ENCODE measurements at regions not wholly inside any gene's neighbourhood (a gene's known extent, or its start where the extent isn't known, plus 50 kb on each side); places are given as distances from the start of the nearest gene placed in this dataset.
"Not testable (repeated sequence)": the region's sequence is repeated elsewhere in the genome, so short reads cannot be mapped to it uniquely, and the experiment has no call there.

- in situ Hi-C loops (cut with MboI; ENCODE audit: low sequenced_read_pairs), result no loop called here
Observed at GRCh38 chr5:57663466-57663865, 180.9 kb upstream of the ACTBL2 start.

DNA sequence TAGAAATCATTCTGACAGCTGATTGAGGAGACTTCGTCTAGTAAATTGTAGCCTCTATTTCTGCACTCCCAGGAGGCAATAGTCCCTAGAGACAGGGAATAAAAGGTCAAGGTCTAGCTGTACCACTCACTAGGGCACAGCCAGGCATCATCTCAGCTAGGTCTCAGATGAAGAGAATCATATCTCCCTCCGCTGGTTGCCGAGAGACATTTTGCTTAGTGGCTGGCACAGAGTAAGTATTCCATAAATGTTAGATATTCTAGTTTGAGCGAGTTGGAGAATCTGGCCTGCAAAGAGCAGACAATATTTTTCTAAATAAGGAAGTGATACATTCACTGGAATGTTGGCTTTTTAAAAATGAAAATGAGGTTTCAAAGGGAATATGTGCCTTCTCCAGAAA lies 180.4 kb upstream of the ACTBL2 start:
- in situ Hi-C loops (cut with MboI; ENCODE audit: low sequenced_read_pairs), result no loop called here

DNA sequence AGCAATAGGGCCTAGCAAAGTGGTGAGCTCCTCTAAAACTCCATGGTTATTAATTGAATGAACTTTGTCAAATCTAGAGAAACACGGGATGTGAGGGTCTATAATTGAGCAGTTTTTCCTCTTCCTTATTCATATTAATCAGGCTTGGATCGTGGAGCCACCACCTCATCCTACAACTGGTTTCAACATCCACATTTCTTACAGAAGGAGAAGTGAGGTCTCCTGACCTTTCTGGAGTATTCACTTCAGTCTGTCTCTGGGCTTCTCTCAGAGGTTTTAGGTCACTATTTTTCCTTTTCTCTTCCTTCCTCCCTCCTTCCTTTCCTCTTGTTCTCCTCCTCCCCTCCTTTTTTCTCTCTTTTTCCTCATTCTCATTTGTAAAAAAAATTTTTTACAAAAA lies 177.3 kb upstream of the ACTBL2 start:
- in situ Hi-C loops (cut with MboI; ENCODE audit: low sequenced_read_pairs), result no loop called here

GRCh38 chr5:57658018-57658417 lies 175.4 kb upstream of the ACTBL2 start:
- in situ Hi-C loops (cut with MboI; ENCODE audit: low sequenced_read_pairs), result no loop called here

- in situ Hi-C loops (cut with MboI; ENCODE audit: low sequenced_read_pairs), result no loop called here
Observed at GRCh38 chr5:57655228-57655627, 172.6 kb upstream of the ACTBL2 start.

DNA sequence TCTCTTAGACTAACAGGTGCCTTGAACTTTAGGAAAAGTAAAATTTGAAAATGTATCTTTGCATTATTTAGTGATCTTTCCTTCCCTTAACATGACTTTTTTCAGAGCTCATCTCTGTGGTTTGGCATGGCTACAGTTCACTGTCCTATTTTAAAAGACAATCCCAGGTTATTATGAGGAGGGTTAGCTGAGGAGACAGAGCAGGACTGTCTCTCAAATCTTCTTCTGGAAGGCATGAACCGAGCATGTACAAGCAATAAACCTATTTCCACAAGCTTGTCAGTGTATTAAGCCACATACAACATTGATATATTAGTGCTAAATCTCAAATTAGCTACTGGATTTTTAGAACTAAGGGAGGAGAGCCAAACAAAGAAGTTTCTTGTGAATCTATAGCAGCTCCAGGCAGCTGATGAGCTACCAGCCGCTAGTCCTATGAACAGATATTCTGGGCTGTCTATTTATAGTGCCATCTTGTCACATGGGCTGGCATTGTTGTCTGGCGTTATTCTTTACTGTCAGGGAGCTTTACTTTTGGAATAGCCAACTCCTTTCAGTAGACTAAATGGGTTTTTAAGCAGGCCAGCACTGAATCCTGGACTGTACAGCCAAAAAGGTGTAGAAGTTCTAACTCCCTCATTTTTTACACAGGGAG lies 171.2 kb upstream of the ACTBL2 start:
- in situ Hi-C loops (cut with MboI; ENCODE audit: low sequenced_read_pairs), result no loop called here

GRCh38 chr5:57651127-57651526 lies 168.5 kb upstream of the ACTBL2 start:
- in situ Hi-C loops (cut with MboI; ENCODE audit: low sequenced_read_pairs), result no loop called here

DNA sequence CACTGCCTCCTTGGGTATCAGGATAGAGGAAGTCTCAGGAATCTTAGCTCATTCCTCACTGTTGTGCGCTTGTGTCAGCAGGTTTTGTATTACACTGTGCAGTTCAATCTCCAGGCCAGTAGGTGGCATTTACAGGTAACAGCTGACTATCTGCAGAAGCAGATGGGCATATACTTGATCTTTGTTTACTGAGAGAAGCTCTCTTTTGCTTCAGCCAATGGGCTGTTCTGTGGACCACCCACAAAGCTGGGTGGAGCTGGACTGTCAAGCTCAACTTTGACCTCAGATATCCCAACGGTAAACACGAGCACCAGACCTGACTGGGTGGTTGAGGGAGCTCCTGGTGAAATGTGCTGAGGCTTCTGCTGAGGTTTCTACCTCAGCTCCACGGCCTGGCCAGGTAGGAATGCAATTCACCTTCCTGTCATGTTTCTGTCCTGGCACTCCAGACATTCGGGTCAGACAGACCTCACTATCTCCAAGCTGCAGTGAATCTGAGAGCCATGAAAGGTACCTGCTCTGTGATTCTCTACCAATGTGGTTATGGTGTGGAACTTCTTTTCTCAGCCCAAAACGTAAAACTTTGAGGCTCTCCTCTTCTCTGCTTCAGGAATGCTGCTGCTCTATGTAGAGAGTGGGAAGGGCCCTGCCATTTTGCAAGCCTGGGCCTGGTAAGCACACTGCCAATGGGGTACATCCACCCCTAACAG lies 167.9 kb upstream of the ACTBL2 start:
- in situ Hi-C loops (cut with MboI; ENCODE audit: low sequenced_read_pairs), result no loop called here

DNA sequence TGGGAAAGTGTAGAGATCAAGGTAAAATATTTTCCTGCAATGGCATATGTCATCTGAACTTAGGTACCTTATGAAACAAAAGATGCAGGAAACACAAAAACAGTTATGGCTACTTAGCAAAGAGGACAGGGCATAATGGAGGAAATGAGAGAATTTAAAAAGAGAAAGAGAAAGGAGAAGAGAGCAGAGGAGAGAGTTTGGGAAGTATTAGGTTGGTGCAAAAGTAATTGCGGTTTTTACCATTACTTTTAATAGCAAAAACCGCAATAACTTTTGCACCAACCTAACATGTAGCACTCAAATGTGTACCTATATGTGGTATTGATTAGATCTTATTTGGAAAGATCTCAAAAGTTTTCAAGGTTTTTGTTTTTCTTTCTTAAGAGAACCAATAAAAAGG lies 160.1 kb upstream of the ACTBL2 start:
- in situ Hi-C loops (cut with MboI; ENCODE audit: low sequenced_read_pairs), result no loop called here

DNA sequence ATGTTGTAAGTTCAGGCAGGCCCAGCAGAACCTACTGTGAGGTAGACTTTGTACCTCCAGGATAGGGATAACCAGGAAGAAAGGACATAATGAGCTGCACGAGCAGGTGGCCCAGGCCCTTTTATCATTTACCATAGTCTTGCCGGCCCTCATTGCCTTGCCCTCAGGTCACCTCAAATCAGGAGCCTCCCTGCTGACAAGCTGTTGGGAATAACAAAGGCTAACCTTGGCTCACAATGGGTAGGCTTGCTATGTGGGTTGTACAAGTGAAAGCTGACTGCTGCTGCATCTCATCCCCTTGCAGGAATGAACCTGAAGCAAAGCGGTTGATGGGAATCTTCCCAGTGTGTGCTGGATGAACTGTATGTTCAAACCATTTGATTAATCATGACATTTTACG lies 159.5 kb upstream of the ACTBL2 start:
- in situ Hi-C loops (cut with MboI; ENCODE audit: low sequenced_read_pairs), result no loop called here

DNA sequence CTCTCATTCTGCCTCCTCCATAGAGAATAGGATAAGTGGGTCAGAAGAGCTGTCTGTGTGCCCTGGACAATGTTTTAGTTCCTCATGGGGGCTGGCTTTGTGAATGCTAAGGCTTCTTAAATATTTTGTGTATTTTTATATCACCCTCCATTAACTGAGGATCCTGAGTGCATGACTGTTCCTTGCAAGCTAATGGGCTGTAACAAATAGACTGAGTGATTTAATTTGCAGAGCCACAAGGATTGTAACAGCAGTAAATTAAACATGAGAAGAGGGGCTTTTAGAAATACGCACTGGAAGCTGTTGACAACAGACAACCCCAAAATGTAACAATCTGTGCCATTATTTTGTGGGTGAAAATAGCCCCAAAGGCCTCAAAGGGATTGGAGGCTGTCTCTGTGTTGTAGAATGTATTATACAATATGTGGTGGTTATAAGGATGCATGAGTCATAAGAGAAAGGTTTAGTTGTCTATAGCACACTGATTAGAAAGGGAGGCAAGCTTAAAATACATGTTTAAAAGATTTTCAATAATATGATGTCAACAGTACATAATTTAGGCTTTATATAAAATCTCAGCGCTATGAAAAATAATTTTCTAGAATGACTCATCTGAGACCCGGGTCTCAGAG lies 152.7 kb upstream of the ACTBL2 start:
- in situ Hi-C loops (cut with MboI; ENCODE audit: low sequenced_read_pairs), result no loop called here

DNA sequence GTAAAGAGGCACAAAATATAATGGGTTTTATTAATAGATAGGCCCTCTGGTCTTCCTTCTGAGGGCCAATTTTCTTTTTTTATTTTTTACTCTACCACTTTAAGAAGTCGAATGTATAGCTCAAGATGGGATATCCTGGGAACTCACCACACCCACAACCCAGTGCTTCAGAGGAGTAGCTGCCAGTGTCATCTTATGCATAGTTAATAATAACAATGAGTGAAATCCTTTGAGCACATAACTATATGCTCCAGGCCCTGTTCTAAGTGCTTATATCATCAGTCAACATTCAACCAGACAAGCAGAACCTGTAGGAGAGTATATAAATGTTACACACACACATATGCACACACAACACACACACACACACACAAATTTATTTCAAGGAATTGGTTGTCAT lies 150.3 kb upstream of the ACTBL2 start:
- in situ Hi-C loops (cut with MboI; ENCODE audit: low sequenced_read_pairs), result no loop called here

GRCh38 chr5:57631139-57631538 lies 148.5 kb upstream of the ACTBL2 start:
- in situ Hi-C loops (cut with MboI; ENCODE audit: low sequenced_read_pairs), result not testable (repeated sequence)

DNA sequence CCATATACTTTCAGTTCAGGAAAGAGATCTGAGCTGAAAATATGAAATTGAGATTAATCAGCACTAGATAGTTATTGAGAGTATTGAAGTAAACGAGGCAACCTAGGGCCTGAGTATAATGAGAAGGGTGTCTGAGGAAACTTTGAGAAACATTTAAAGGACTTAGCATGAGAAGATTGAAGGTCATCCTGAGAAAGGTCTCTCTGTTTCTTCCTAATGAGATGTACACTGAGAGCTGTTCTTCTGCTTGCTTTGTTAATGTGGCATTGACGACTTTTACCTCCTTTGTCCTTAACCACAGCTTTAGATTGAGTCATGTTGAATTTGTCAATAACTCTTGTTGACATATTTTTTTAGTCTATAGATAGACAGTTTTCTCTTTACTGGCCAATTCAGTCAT lies 145.1 kb upstream of the ACTBL2 start:
- in situ Hi-C loops (cut with MboI; ENCODE audit: low sequenced_read_pairs), result no loop called here

- in situ Hi-C loops (cut with MboI; ENCODE audit: low sequenced_read_pairs), result no loop called here
Observed at GRCh38 chr5:57626703-57627102, 144.1 kb upstream of the ACTBL2 start.

GRCh38 chr5:57621624-57622023 lies 139.0 kb upstream of the ACTBL2 start:
- in situ Hi-C loops (cut with MboI; ENCODE audit: low sequenced_read_pairs), result no loop called here

DNA sequence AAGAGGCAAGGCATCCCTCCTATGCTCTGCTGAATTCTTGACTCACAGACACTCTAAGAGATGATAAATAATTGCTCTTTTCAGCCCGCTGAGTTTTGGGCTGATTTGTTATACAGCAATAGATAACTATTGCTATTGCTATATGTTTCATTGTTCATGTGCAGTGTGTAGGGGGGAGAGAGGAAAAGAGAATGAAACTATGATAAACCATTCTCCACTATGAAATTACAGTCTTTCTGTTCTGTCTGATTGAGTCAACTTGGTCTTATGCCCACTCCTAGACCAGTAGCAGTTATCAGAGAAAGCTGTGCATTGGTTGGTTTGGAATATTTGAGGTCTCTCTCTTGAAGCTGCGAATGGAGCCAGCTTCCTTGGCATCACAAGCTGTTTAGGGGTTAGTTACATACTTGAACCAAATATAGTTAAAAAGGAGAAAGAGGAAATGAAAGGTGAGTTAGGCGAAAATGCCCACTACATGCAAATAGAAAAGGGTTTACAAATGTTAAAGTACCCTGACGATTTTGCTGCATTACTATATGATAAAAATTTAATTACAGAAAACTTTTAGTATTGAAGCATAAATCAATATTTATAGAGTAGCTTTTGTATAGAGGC lies 136.3 kb upstream of the ACTBL2 start:
- in situ Hi-C loops (cut with MboI; ENCODE audit: low sequenced_read_pairs), result no loop called here

DNA sequence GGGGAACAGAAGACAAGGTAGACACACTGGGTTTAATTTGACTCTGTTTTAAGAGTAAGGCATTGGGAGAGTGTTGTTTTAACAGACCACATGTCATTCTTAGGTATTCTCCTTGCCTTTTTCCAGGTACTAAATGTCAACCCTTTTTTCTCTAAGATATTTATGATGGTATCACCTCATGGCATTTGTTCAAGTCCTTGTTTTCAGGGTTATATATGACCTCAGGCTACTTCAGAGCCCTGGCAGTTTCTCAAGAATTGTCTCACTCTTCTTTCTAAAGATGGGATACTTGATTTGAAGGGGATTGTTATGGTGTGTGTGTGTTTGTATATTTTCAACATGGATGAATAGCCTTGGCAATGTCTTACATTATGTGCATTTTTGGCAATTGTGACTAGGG lies 131.1 kb upstream of the ACTBL2 start:
- in situ Hi-C loops (cut with MboI; ENCODE audit: low sequenced_read_pairs), result no loop called here

DNA sequence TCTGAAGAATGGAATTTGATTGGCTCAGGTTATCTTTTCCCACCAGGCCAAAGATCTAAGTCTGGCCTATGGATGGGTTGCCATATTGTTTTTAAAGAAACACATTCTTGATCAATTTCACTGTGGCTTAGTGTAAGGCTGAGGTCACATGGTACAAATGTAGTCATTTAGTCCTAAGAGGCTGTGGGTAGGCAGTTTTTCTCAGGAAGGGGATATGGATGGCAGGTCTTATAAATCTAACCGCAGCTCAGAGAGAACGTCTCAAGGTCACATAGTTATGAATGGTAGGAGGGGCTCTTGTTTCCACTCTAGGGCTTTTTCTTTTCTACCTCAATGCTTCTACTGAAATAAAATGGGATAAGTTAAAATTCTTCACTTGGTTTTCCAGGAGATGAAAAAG lies 128.6 kb upstream of the ACTBL2 start:
- in situ Hi-C loops (cut with MboI; ENCODE audit: low sequenced_read_pairs), result no loop called here

DNA sequence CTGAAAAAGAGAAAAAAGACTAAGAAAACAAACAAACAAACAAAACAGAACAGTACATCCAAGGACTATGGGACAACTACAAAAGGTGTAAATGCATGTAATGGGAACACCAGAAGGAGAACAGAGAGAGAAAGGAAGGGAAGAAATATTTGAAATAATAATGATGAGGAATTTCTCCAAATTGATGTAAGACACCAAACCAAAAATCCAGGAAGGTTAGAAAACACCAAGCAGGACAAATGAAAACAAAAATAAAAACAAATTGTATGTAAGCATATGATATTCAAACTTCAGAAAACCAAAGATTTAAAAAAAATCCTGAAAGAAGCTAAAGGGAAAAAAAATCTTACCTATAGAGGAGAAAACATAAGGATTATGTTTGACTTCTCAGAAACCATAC lies 125.9 kb upstream of the ACTBL2 start:
- in situ Hi-C loops (cut with MboI; ENCODE audit: low sequenced_read_pairs), result no loop called here

- in situ Hi-C loops (cut with MboI; ENCODE audit: low sequenced_read_pairs), result no loop called here
Observed at GRCh38 chr5:57601996-57602395, 119.4 kb upstream of the ACTBL2 start.

GRCh38 chr5:57600321-57600720 lies 117.7 kb upstream of the ACTBL2 start:
- in situ Hi-C loops (cut with MboI; ENCODE audit: low sequenced_read_pairs), result no loop called here

Measured in hTERT RPE-1 (cell line).